Kidney (tissue), 13 donors: ENCODE measurements at regions not wholly inside any gene's neighbourhood (a gene's known extent, or its start where the extent isn't known, plus 50 kb on each side); places are given as distances from the start of the nearest gene placed in this dataset.

Experiments
- DNase-seq, 5 donors: peaks; one replicate each; pipeline ENCODE4 v3.0.0-alpha.2; 2013 to 2020
- FAIRE-seq: peaks from 2 replicates; lab custom pipeline; 2012; peaks lifted over from hg19 to GRCh38; lab: Jason Lieb, UNC
- H3K27ac ChIP-seq, 2 donors: one replicate each; pipeline ENCODE4 v1.7.0; 2013; ENCODE audit warnings: low read depth in 2 of 2, low read length in 2 of 2, inconsistent platforms in 1 of 2
- H3K27me3 ChIP-seq: one replicate; pipeline ENCODE4 v1.7.1; 2013; ENCODE audit warnings: low read length, inconsistent platforms; ENCODE audit not compliant: control insufficient read depth, insufficient read depth
- H3K36me3 ChIP-seq, 3 donors: one replicate each; pipeline versions ENCODE4 v1.7.0 to v1.7.1; 2013; ENCODE audit warnings: low read length in 3 of 3, control low read depth in 1 of 3, inconsistent platforms in 1 of 3; ENCODE audit not compliant: insufficient read depth in 3 of 3, control insufficient read depth in 2 of 3
- H3K4me1 ChIP-seq, 3 donors: one replicate each; pipeline versions ENCODE4 v1.7.0 to v1.7.1; 2013; ENCODE audit warnings: low read length in 3 of 3, inconsistent platforms in 1 of 3, low read depth in 1 of 3; ENCODE audit not compliant: control insufficient read depth in 2 of 3, insufficient read depth in 2 of 3
- H3K4me3 ChIP-seq, 3 donors: one replicate each; pipeline versions ENCODE4 v1.7.0 to v1.8.1; 2013; ENCODE audit warnings: low read length in 3 of 3, control low read depth in 1 of 3, inconsistent platforms in 1 of 3
- H3K9ac ChIP-seq, 3 donors: one replicate each; pipeline versions ENCODE4 v1.7.0 to v1.7.1; 2013; ENCODE audit warnings: low read length in 3 of 3, control low read depth in 1 of 3, inconsistent platforms in 1 of 3
- H3K9me3 ChIP-seq, 3 donors: one replicate each; pipeline versions ENCODE4 v1.7.0 to v1.7.1; 2013; ENCODE audit warnings: low read length in 3 of 3, control low read depth in 1 of 3, inconsistent platforms in 1 of 3; ENCODE audit not compliant: control insufficient read depth in 2 of 3, insufficient read depth in 1 of 3
- intact Hi-C: fragments of 100-400 bp; cut with DNase I; formaldehyde crosslinking; loops from one replicate; pipeline ENCODE4 v1.11.1; 2022
- TF ChIP-seq, protein P1 (sequence below): IDR thresholded peaks from 3 replicates; pipeline ENCODE4 v1.5.1; 2012; ENCODE audit warnings: mild to moderate bottlenecking, moderate library complexity, borderline replicate concordance; ENCODE audit not compliant: insufficient read depth; ENCODE audit errors: extremely low read depth
- donor health status: control.
- donor health status: control.
- donor health status: control.
- donor health status: control.
- donor health status: control.
- donor health status: DM: yes; HTN: yes; CAD: no.
- donor health status: Normal renal cell carcinoma (clear cell type).

DNA sequence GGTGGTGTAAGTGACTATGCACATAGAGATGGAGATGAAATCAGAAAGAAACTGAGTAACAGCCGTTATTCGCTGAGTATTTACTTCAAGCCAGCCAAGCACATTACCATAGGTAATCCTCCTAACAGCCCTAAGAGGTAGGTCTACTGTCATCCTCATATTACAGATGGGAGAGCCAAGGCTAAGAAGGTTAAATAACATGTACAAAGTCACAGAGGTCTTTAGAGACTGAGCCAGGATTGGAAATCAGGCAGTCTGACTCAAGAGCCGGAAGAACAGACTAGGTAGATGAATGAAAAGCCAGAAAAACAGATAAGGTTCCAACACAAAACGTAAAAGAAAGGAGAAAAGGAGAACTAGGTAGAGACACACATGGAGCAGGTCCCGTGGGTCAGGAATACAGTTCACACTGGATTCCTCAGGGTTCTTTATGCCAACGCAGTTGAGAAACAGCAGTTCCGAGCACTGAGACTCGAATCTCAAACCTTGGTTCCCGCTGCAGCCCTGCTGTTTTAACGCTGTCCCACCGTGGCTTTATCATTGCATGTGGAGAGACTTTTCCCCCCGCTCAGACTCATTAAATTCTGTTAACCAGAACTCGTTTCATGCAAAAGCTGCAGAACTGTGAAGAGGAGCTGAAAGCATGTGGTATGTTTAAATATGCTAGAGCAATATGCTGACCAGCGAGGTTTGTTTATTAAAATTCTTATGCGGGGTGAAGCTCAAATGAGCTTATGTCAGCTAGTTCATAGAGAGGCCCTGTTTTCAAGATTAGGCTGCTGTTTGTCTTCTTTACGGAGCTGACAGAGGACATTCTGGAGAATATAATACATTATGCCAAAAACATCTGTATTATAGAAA lies 537.9 kb downstream of the CD83 start:
- intact Hi-C loops, result no loop called here
- H3K4me3 ChIP-seq, result no peak overlapping the region
- no peak for FAIRE-seq
- H3K27ac ChIP-seq, result no peak overlapping the region
- no peaks in the 10 kb centered on the region for H3K9me3 ChIP-seq
- no peak overlapping the region for H3K9ac ChIP-seq
- no peaks in the 10 kb centered on the region for H3K27me3 ChIP-seq
- TF ChIP-seq, protein P1, sequence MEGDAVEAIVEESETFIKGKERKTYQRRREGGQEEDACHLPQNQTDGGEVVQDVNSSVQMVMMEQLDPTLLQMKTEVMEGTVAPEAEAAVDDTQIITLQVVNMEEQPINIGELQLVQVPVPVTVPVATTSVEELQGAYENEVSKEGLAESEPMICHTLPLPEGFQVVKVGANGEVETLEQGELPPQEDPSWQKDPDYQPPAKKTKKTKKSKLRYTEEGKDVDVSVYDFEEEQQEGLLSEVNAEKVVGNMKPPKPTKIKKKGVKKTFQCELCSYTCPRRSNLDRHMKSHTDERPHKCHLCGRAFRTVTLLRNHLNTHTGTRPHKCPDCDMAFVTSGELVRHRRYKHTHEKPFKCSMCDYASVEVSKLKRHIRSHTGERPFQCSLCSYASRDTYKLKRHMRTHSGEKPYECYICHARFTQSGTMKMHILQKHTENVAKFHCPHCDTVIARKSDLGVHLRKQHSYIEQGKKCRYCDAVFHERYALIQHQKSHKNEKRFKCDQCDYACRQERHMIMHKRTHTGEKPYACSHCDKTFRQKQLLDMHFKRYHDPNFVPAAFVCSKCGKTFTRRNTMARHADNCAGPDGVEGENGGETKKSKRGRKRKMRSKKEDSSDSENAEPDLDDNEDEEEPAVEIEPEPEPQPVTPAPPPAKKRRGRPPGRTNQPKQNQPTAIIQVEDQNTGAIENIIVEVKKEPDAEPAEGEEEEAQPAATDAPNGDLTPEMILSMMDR, result no peak
- no peaks in the 10 kb centered on the region for H3K36me3 ChIP-seq
- peaks cover 0 to 3% (median 0%) of the 10 kb centered on the region in 3 donors for H3K4me1 ChIP-seq
- peak in 1 of 5 donors; percentile 42 for DNase-seq

DNA sequence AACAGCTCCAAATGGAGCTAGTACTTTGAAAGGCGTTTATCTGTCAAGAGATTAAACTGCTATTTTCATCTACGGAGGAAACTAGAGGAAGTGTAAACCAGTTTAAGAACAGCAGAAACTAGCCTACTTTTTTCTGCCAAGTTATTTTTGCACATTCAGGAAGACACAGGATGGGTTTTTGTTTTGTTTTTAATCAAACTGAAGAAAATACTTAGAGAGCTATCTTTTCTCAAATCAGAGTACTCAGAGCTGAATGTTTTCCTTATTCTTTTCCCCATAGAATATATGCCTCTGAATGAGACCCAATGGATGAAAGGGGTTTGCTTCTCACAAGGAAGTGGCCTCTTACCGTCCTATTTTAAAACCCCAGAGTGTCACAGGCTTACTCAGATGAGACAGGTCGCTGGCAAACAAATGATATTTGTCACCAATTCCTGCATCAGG lies 538.5 kb downstream of the CD83 start:
- Histone ChIP-seq H3K27ac (no peak overlapping the region), H3K27me3 (no peaks in the 10 kb centered on the region), H3K36me3 (no peaks in the 10 kb centered on the region), H3K9me3 (no peaks in the 10 kb centered on the region), H3K9ac (no peak overlapping the region), H3K4me3 (no peak overlapping the region), H3K4me1 (peaks cover 0 to 7% (median 2%) of the 10 kb centered on the region in 3 donors)
- no peak for DNase-seq
- intact Hi-C loops, result no loop called here
- TF ChIP-seq, protein P1, result no peak
- FAIRE-seq, result no peak

DNA sequence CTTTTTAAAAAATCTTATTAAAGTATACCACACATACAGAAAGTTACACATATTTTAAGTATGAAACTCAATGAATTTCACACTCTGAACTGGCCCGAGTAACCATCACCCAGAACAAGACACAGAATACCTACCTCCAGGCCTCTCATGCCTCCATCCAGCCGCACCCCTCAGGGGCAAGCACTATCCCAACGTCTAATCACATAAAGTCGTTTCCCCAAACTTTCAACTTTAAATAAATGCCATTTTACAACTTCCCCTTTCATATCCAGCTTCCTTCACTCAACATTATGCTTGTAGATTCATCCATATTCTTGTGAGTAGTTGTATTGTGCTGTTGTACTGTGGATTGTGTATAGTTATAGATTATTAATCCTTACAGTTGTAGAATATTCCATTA lies 539.1 kb downstream of the CD83 start:
- Histone ChIP-seq H3K9me3 (no peaks in the 10 kb centered on the region), H3K27ac (no peak overlapping the region), H3K4me1 (peaks cover 0 to 9% (median 7%) of the 10 kb centered on the region in 3 donors), H3K4me3 (no peak overlapping the region), H3K9ac (no peak overlapping the region), H3K27me3 (no peaks in the 10 kb centered on the region), H3K36me3 (no peaks in the 10 kb centered on the region)
- DNase-seq, result no peak
- intact Hi-C loops, result no loop called here
- no peak for FAIRE-seq
- TF ChIP-seq, protein P1, result no peak
